Ovary (tissue), 7 donors: ENCODE measurements at regions not wholly inside any gene's neighbourhood (a gene's known extent, or its start where the extent isn't known, plus 50 kb on each side); places are given as distances from the start of the nearest gene placed in this dataset.

Source experiments
- DNase-seq, 5 donors: peaks; one replicate each; pipeline ENCODE4 v3.0.0-alpha.2; 2019 to 2020
- H3K27ac ChIP-seq, 2 donors: fragments of 200-600 bp; one replicate each; pipeline versions ENCODE4 v1.5.1 to v1.8.0; 2019 to 2022
- H3K27me3 ChIP-seq: fragments of 200-600 bp; one replicate; pipeline ENCODE4 v1.8.0; 2022
- H3K36me3 ChIP-seq: fragments of 200-600 bp; sonication (generic); one replicate; pipeline ENCODE4 v1.5.1; 2019
- H3K4me1 ChIP-seq: one replicate; pipeline ENCODE4 v1.8.1; 2013; ENCODE audit warnings: mild to moderate bottlenecking, moderate library complexity; ENCODE audit not compliant: insufficient read depth
- H3K4me3 ChIP-seq: fragments of 200-600 bp; sonication (generic); one replicate; pipeline ENCODE4 v1.5.1; 2017
- H3K9me3 ChIP-seq, 2 donors: fragments of 200-600 bp in 1 of 2; sonication (generic) in 1 of 2; one replicate each; pipeline versions ENCODE4 v1.5.1 to v1.8.1; 2013 to 2019; ENCODE audit warnings: mild to moderate bottlenecking in 1 of 2, moderate library complexity in 1 of 2
- CTCF ChIP-seq, 3 donors: fragments of 450-650 bp in 2 of 3; fragments of 200-600 bp in 1 of 3; IDR thresholded peaks; one replicate each; pipeline versions ENCODE4 v1.5.1 to v1.8.0; 2016 to 2022; ENCODE audit warnings: antibody characterized with exemption in 3 of 3, mild to moderate bottlenecking in 1 of 3
- EP300 ChIP-seq: sonication (generic); formaldehyde crosslinking; IDR thresholded peaks from one replicate; pipeline ENCODE4 v1.6.1; 2017; ENCODE audit warnings: antibody characterized with exemption
- POLR2A ChIP-seq: fragments of 450-650 bp; IDR thresholded peaks from one replicate; pipeline ENCODE4 v1.6.1; 2017; ENCODE audit warnings: antibody characterized with exemption, mild to moderate bottlenecking, moderate library complexity
- WGBS, 3 donors: extraction: QIAGEN DNeasy Blood & Tissue Kit in 1 of 3; methylation state at CpG; one replicate each; pipeline versions ENCODE4 v1.1.5 to v1.1.7; 2013 to 2017; 5-methylcytosine and 5-hydroxymethylcytosine counted together
- intact Hi-C, 4 donors: fragments of 100-400 bp; cut with DNase I; formaldehyde crosslinking; loops; one replicate each; pipeline versions ENCODE4 v1.11.0 to v1.15.1; 2022 to 2023
- donor health status: DM: no; HTN: no; CAD: no; lungs with moderate emphysema.
- donor health status: DM: no; HTN: no; CAD: no.
- donor health status: Bipolar disorder and iron deficiency.
- donor health status: DM: no; HTN: no; CAD: no.
- donor health status: DM: yes; HTN: yes; CAD: no.

GRCh38 chr2:9732824-9733223, 102.0 kb upstream of the YWHAQ start:
- no peaks in the 10 kb centered on the region for H3K9me3 ChIP-seq
- no peaks in the 10 kb centered on the region for H3K36me3 ChIP-seq
- 94 to 99% (median 96%) methylated on average over 3 of the region's 3 CpGs for WGBS, 3 donors
- no peak overlapping the region for H3K27ac ChIP-seq
- intact Hi-C loops, result no loop called here
- no peak overlapping the region for H3K4me3 ChIP-seq
- no peak for TF ChIP-seq CTCF (IDR thresholded peaks at IDR 0.05)
- no peaks in the 10 kb centered on the region for H3K27me3 ChIP-seq
- DNase-seq, result no peak
- no peaks in the 10 kb centered on the region for H3K4me1 ChIP-seq

DNA sequence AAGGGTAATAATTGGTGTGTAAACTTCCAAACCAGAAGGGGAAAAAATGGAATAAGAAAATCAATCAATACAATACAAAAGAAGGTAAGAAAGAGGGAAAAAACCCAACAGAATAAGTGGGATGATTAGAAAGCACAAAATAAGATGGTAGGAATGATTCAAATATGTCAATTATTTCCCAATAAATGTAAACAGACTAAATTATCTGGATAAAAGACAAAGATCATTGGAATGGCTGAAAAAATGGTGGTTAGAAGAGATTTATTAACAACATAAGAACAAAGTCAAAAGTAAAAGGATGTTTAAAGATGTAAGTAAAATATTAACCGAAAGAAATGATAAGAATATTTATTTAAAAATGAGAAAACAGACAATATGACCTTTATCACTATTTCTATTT, 103.5 kb upstream of the YWHAQ start:
- H3K36me3 ChIP-seq, result no peaks in the 10 kb centered on the region
- 14 to 46% (median 22%) methylated on average over 1 of the region's 1 CpG for whole genome bisulfite sequencing, 3 donors
- H3K27ac ChIP-seq, result no peak overlapping the region
- no peak for DNase-seq
- TF ChIP-seq CTCF (IDR thresholded peaks at IDR 0.05), result no peak
- no peak for TF ChIP-seq POLR2A
- no peak for TF ChIP-seq EP300
- H3K4me3 ChIP-seq, result no peak overlapping the region
- no peaks in the 10 kb centered on the region for H3K27me3 ChIP-seq
- intact Hi-C loops, result no loop called here
- no peaks in the 10 kb centered on the region for H3K9me3 ChIP-seq
- no peaks in the 10 kb centered on the region for H3K4me1 ChIP-seq

GRCh38 chr2:9735335-9735734, 104.5 kb upstream of the YWHAQ start:
- intact Hi-C loops, result no loop called here
- Histone ChIP-seq H3K36me3 (no peaks in the 10 kb centered on the region), H3K27me3 (no peaks in the 10 kb centered on the region), H3K4me3 (no peak overlapping the region), H3K4me1 (peaks cover 2% of the 10 kb centered on the region), H3K9me3 (no peaks in the 10 kb centered on the region), H3K27ac (no peak overlapping the region)
- DNase-seq, result no peak
- 91 to 97% (median 97%) methylated on average over 2 of the region's 2 CpGs for WGBS, 3 donors
- TF ChIP-seq POLR2A, result no peak
- no peak for TF ChIP-seq EP300
- TF ChIP-seq CTCF (IDR thresholded peaks at IDR 0.05), result no peak

GRCh38 chr2:9736021-9736420, 105.2 kb upstream of the YWHAQ start:
- peaks cover 2% of the 10 kb centered on the region for H3K4me1 ChIP-seq
- no peak for DNase-seq
- no peaks in the 10 kb centered on the region for H3K36me3 ChIP-seq
- no peak overlapping the region for H3K4me3 ChIP-seq
- H3K27me3 ChIP-seq, result no peaks in the 10 kb centered on the region
- intact Hi-C loops, result no loop called here
- 38 to 56% (median 50%) methylated on average over 1 of the region's 1 CpG for WGBS, 3 donors
- H3K9me3 ChIP-seq, result no peaks in the 10 kb centered on the region
- no peak overlapping the region for H3K27ac ChIP-seq
- TF ChIP-seq CTCF (IDR thresholded peaks at IDR 0.05) (no peak), POLR2A (no peak), EP300 (no peak)
